ENCODE measurements at regions not wholly inside any gene's neighbourhood (a gene's known extent, or its start where the extent isn't known, plus 50 kb on each side); places are given as distances from the start of the nearest gene placed in this dataset.

- Mint-ChIP-seq H3K4me3 (no peak overlapping the region), H3K9me3 (ENCODE audit: low read depth) (no peaks in the 10 kb centered on the region), H3K27me3 (peaks cover 3% of the 10 kb centered on the region), H3K4me1 (no peaks in the 10 kb centered on the region), H3K27ac (no peak overlapping the region), H3K36me3 (ENCODE audit: low read depth) (no peaks in the 10 kb centered on the region)
- ATAC-seq: no peak
- intact Hi-C loops (cut with DNase I, micrococcal nuclease): no loop called here
- POLR2A ChIA-PET: no interaction called here
- no peak for DNase-seq
- CTCF ChIA-PET: interaction anchor here (0.5 kb wide), 1 partner anchor 328 kb away, joined by 3 read pairs; no protein-coding TSS in a partner anchor
Observed at GRCh38 chr3:110903771-110904519, 167.7 kb upstream of the NECTIN3 start.

- intact Hi-C loops (cut with DNase I, micrococcal nuclease): no loop called here
- ChIA-PET POLR2A (interaction anchor here (0.7 kb wide), 1 partner anchor 1154 kb away, joined by 3 read pairs; no protein-coding TSS in a partner anchor), CTCF (interaction anchor here (0.5 kb wide), 1 partner anchor 329 kb away, joined by 3 read pairs; no protein-coding TSS in a partner anchor)
- ATAC-seq (no peak), DNase-seq (no peak)
- no peaks in the 10 kb centered on the region for H3K9me3 Mint-ChIP-seq (ENCODE audit: low read depth)
- H3K4me1 Mint-ChIP-seq: no peaks in the 10 kb centered on the region
- H3K27me3 Mint-ChIP-seq: peaks cover 3% of the 10 kb centered on the region
- H3K4me3 Mint-ChIP-seq: no peak overlapping the region
- H3K36me3 Mint-ChIP-seq (ENCODE audit: low read depth): no peaks in the 10 kb centered on the region
- no peak overlapping the region for H3K27ac Mint-ChIP-seq
Observed at GRCh38 chr3:110904520-110904890, 167.1 kb upstream of the NECTIN3 start.

GRCh38 chr3:110905121-110905520, 166.5 kb upstream of the NECTIN3 start:
- ChIA-PET POLR2A (interaction anchor here (0.7 kb wide), 1 partner anchor 1154 kb away, joined by 3 read pairs; no protein-coding TSS in a partner anchor), CTCF (no interaction called here)
- Mint-ChIP-seq H3K27ac (no peak overlapping the region), H3K27me3 (peaks cover 3% of the 10 kb centered on the region), H3K9me3 (ENCODE audit: low read depth) (no peaks in the 10 kb centered on the region), H3K36me3 (ENCODE audit: low read depth) (no peaks in the 10 kb centered on the region), H3K4me3 (no peak overlapping the region), H3K4me1 (no peaks in the 10 kb centered on the region)
- no peak for DNase-seq
- no peak for ATAC-seq
- intact Hi-C loops (cut with DNase I, micrococcal nuclease): no loop called here

GRCh38 chr3:110909839-110910238, 161.8 kb upstream of the NECTIN3 start:
- Mint-ChIP-seq H3K4me3 (no peak overlapping the region), H3K9me3 (ENCODE audit: low read depth) (peaks cover 2% of the 10 kb centered on the region), H3K27me3 (no peaks in the 10 kb centered on the region), H3K36me3 (ENCODE audit: low read depth) (no peaks in the 10 kb centered on the region), H3K27ac (no peak overlapping the region), H3K4me1 (no peaks in the 10 kb centered on the region)
- POLR2A ChIA-PET: no interaction called here
- CTCF ChIA-PET: no interaction called here
- intact Hi-C loops (cut with DNase I, micrococcal nuclease): no loop called here
- DNase-seq (no peak), ATAC-seq (no peak)

GRCh38 chr3:110910346-110910955, 161.2 kb upstream of the NECTIN3 start:
- intact Hi-C loops (cut with DNase I, micrococcal nuclease): no loop called here
- Mint-ChIP-seq H3K4me1 (no peaks in the 10 kb centered on the region), H3K36me3 (ENCODE audit: low read depth) (no peaks in the 10 kb centered on the region), H3K27me3 (no peaks in the 10 kb centered on the region), H3K4me3 (no peak overlapping the region), H3K9me3 (ENCODE audit: low read depth) (peaks cover 2% of the 10 kb centered on the region), H3K27ac (no peak overlapping the region)
- ChIA-PET POLR2A (no interaction called here), CTCF (no interaction called here)
- ATAC-seq (no peak), DNase-seq (no peak)

- Mint-ChIP-seq H3K9me3 (ENCODE audit: low read depth) (peaks cover 1% of the 10 kb centered on the region), H3K27me3 (peaks cover 14% of the 10 kb centered on the region), H3K36me3 (ENCODE audit: low read depth) (no peaks in the 10 kb centered on the region), H3K27ac (no peak overlapping the region), H3K4me3 (no peak overlapping the region), H3K4me1 (no peaks in the 10 kb centered on the region)
- POLR2A ChIA-PET: no interaction called here
- ATAC-seq (no peak), DNase-seq (no peak)
- intact Hi-C loops (cut with DNase I, micrococcal nuclease): no loop called here
- CTCF ChIA-PET: no interaction called here
Observed at GRCh38 chr3:110918963-110919362, 152.7 kb upstream of the NECTIN3 start.

GRCh38 chr3:110925798-110926197, 145.8 kb upstream of the NECTIN3 start:
- no peak overlapping the region for H3K27ac Mint-ChIP-seq
- no peak for ATAC-seq

GRCh38 chr3:110928016-110928662, 143.5 kb upstream of the NECTIN3 start:
- H3K27ac Mint-ChIP-seq: no peak overlapping the region
- H3K9me3 Mint-ChIP-seq (ENCODE audit: low read depth): no peaks in the 10 kb centered on the region
- intact Hi-C loops (cut with DNase I, micrococcal nuclease): no loop called here
- DNase-seq (no peak), ATAC-seq (no peak)
- H3K4me1 Mint-ChIP-seq: no peaks in the 10 kb centered on the region
- H3K36me3 Mint-ChIP-seq (ENCODE audit: low read depth): no peaks in the 10 kb centered on the region
- no peak overlapping the region for H3K4me3 Mint-ChIP-seq
- CTCF ChIA-PET: interaction anchor here (0.6 kb wide), 1 partner anchor 548 kb away, joined by 3 read pairs; no protein-coding TSS in a partner anchor
- H3K27me3 Mint-ChIP-seq: peaks cover 15% of the 10 kb centered on the region
- POLR2A ChIA-PET: no interaction called here

More at GRCh38 chr3:110925798-110926197, 145.8 kb upstream of the NECTIN3 start:
- no peak overlapping the region for H3K4me3 Mint-ChIP-seq
- peaks cover 19% of the 10 kb centered on the region for H3K27me3 Mint-ChIP-seq
- DNase-seq: no peak
- ChIA-PET CTCF (interaction anchor here (0.6 kb wide), 2 partner anchors 54 to 1058 kb away, joined by 3 read pairs; no protein-coding TSS in a partner anchor), POLR2A (no interaction called here)
- H3K9me3 Mint-ChIP-seq (ENCODE audit: low read depth): no peaks in the 10 kb centered on the region
- H3K4me1 Mint-ChIP-seq: no peaks in the 10 kb centered on the region
- no peaks in the 10 kb centered on the region for H3K36me3 Mint-ChIP-seq (ENCODE audit: low read depth)
- intact Hi-C loops (cut with DNase I, micrococcal nuclease): no loop called here

- intact Hi-C loops (cut with DNase I, micrococcal nuclease): no loop called here
- DNase-seq: no peak
- CTCF ChIA-PET: no interaction called here
- H3K27ac Mint-ChIP-seq: no peak overlapping the region
- peaks cover 11% of the 10 kb centered on the region for H3K27me3 Mint-ChIP-seq
- POLR2A ChIA-PET: no interaction called here
- H3K4me1 Mint-ChIP-seq: no peaks in the 10 kb centered on the region
- no peaks in the 10 kb centered on the region for H3K36me3 Mint-ChIP-seq (ENCODE audit: low read depth)
- H3K4me3 Mint-ChIP-seq: no peak overlapping the region
- ATAC-seq: no peak
- H3K9me3 Mint-ChIP-seq (ENCODE audit: low read depth): no peaks in the 10 kb centered on the region
Observed at GRCh38 chr3:110929816-110930215, 141.8 kb upstream of the NECTIN3 start.

- POLR2A ChIA-PET: no interaction called here
- intact Hi-C loops (cut with DNase I, micrococcal nuclease): no loop called here
- no peaks in the 10 kb centered on the region for H3K36me3 Mint-ChIP-seq (ENCODE audit: low read depth)
- H3K27ac Mint-ChIP-seq: no peak overlapping the region
- DNase-seq (no peak), ATAC-seq (no peak)
- H3K4me1 Mint-ChIP-seq: no peaks in the 10 kb centered on the region
- H3K4me3 Mint-ChIP-seq: no peak overlapping the region
- CTCF ChIA-PET: interaction anchor here (0.8 kb wide), 1 partner anchor 38 kb away, joined by 3 read pairs; no protein-coding TSS in a partner anchor
- H3K9me3 Mint-ChIP-seq (ENCODE audit: low read depth): no peaks in the 10 kb centered on the region
- peaks cover 5% of the 10 kb centered on the region for H3K27me3 Mint-ChIP-seq
Observed at GRCh38 chr3:110932567-110932966, 139.0 kb upstream of the NECTIN3 start.

GRCh38 chr3:110933821-110934426, 137.7 kb upstream of the NECTIN3 start:
- intact Hi-C loops (cut with DNase I, micrococcal nuclease): no loop called here
- no peaks in the 10 kb centered on the region for H3K4me1 Mint-ChIP-seq
- no peak for ATAC-seq
- H3K36me3 Mint-ChIP-seq (ENCODE audit: low read depth): no peaks in the 10 kb centered on the region
- POLR2A ChIA-PET: no interaction called here
- peaks cover 5% of the 10 kb centered on the region for H3K27me3 Mint-ChIP-seq
- H3K9me3 Mint-ChIP-seq (ENCODE audit: low read depth): no peaks in the 10 kb centered on the region
- H3K4me3 Mint-ChIP-seq: no peak overlapping the region
- CTCF ChIA-PET: no interaction called here
- DNase-seq: no peak
- H3K27ac Mint-ChIP-seq: no peak overlapping the region
